B cell (primary cell): ENCODE measurements at regions not wholly inside any gene's neighbourhood (a gene's known extent, or its start where the extent isn't known, plus 50 kb on each side); places are given as distances from the start of the nearest gene placed in this dataset.

Source experiments
- CTCF ChIP-seq: fragments of 200-600 bp; IDR thresholded peaks from one replicate; pipeline ENCODE4 v1.8.0; 2022; ENCODE audit warnings: antibody characterized with exemption, mild to moderate bottlenecking
- EZH2 ChIP-seq: IDR thresholded peaks from 2 replicates; pipeline ENCODE4 v1.6.1; 2012; ENCODE audit warnings: borderline replicate concordance, low read depth, mild to moderate bottlenecking, moderate library complexity, low read length; ENCODE audit not compliant: insufficient read depth, poor library complexity, severe bottlenecking

- TF ChIP-seq CTCF, result no peak
- TF ChIP-seq EZH2, result no peak
These were observed 103.1 kb downstream of the SOX9 start for GRCh38 chr17:72223866-72224291.
